ENCODE measurements at regions not wholly inside any gene's neighbourhood (a gene's known extent, or its start where the extent isn't known, plus 50 kb on each side); places are given as distances from the start of the nearest gene placed in this dataset.

DNA sequence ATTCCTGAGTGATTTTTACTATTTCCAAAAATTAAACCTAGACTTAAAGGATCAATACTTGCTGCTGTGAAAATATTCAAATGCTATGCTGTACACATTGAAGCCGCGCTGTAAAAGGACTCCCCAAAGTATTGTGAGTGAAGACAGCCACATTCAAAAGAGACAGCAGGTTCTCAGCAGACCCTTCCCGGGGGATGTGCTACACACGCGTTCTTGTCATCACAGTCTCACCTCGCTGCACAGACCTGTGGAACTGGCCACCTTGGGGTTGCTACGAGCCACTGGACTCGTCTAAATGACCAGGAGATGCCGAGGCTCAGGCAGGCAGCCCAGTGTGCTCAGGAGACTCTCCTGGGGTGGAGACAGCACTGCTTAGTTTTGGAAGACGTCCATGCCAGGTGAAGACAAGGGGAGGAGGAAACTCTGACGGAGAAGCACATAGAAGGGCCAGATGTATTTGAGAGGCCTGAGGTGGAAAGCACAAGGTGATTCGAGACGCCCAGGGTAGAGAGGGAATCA lies 367.7 kb upstream of the SHH start:
- TF ChIP-seq, protein P1, sequence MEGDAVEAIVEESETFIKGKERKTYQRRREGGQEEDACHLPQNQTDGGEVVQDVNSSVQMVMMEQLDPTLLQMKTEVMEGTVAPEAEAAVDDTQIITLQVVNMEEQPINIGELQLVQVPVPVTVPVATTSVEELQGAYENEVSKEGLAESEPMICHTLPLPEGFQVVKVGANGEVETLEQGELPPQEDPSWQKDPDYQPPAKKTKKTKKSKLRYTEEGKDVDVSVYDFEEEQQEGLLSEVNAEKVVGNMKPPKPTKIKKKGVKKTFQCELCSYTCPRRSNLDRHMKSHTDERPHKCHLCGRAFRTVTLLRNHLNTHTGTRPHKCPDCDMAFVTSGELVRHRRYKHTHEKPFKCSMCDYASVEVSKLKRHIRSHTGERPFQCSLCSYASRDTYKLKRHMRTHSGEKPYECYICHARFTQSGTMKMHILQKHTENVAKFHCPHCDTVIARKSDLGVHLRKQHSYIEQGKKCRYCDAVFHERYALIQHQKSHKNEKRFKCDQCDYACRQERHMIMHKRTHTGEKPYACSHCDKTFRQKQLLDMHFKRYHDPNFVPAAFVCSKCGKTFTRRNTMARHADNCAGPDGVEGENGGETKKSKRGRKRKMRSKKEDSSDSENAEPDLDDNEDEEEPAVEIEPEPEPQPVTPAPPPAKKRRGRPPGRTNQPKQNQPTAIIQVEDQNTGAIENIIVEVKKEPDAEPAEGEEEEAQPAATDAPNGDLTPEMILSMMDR (IDR thresholded peaks at IDR 0.05): no peak
- TF ChIP-seq POLR2A (IDR thresholded peaks at IDR 0.05): no peak
